ENCODE measurements at regions not wholly inside any gene's neighbourhood (a gene's known extent, or its start where the extent isn't known, plus 50 kb on each side); places are given as distances from the start of the nearest gene placed in this dataset.

DNA sequence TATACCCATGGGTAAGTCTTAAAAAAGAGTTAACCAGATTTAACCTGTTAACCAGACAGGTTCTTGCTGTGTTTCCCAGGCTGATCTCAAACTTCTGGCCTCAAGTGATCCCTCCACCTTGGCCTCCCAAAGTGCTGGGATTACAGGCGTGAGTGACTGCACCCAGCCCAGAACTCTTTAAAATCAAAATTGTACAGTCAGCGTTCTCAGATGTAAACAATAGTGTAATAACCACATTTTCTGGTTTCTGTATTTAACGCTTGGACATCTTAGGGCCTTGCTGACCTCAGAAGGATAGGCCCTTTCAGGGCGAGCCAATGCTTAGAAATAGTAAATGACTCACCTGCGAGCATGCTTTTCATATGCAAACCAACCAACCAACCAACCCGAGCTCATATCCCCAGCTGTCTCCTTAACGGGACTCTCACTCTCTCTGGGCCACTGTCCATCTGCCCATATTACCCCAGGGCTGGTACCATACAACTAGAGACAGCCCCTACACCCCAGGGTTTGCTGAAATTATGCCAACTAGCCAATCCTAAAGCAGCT lies 415.0 kb upstream of the XYLT1 start:
- no peak for DNase-seq (ENCODE audit: extremely low read depth, low read depth, low spot score)

- no peak for DNase-seq (ENCODE audit: extremely low read depth, low read depth, low spot score)
Observed at GRCh38 chr16:17877821-17878360, 407.1 kb upstream of the XYLT1 start.

GRCh38 chr16:17866996-17867395 lies 396.2 kb upstream of the XYLT1 start:
- DNase-seq (ENCODE audit: extremely low read depth, low read depth, low spot score) = no peak

DNA sequence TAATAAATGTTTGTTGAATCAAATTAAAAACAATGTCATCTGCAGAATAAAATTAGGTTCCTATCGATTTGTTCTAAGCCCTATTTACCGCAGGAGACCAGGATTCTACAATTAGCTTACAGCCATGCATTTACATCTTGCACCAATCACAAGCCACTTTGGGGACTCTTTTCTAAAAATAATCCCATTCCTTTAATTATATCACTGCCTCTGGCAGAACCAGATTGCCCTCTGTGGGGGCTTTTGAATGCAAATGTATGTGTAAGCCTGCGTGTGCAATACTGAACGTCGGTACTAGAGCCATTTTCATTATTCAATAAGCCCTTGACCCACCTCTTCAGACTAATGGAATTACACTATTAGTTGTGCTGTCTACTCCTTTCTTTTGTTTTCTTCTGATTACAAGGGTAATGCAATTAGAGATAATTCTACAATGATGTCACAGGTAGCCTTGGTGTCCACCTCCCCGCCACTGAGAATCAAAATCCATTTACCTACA lies 391.3 kb upstream of the XYLT1 start:
- DNase-seq (ENCODE audit: extremely low read depth, low read depth, low spot score) = no peak

DNA sequence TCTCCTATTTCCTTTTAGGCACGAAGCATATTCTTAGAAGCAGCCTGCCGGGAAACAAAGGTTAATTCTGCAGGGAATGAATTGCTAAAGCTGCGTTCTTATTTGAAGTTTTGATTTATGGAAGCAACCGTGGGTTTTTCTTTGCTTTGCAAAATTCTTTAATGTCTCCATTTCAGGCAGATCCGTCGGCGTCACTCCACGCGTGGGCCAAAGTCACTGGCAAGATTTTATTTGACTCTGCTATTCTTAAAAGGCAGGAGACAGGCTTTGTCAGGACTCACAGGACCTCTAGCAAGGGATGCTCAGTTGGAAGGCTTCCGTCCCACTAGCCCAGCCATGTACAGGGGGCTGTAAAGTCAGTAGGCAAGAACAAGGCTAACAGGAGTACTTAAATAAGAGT lies 387.3 kb upstream of the XYLT1 start:
- no peak for DNase-seq (ENCODE audit: extremely low read depth, low read depth, low spot score)

GRCh38 chr16:17853958-17854357 lies 383.2 kb upstream of the XYLT1 start:
- DNase-seq (ENCODE audit: extremely low read depth, low read depth, low spot score) = no peak

GRCh38 chr16:17852977-17853702 lies 382.4 kb upstream of the XYLT1 start:
- no peak for DNase-seq (ENCODE audit: extremely low read depth, low read depth, low spot score)

GRCh38 chr16:17850581-17851250 lies 380.0 kb upstream of the XYLT1 start:
- DNase-seq (ENCODE audit: extremely low read depth, low read depth, low spot score) = no peak

DNA sequence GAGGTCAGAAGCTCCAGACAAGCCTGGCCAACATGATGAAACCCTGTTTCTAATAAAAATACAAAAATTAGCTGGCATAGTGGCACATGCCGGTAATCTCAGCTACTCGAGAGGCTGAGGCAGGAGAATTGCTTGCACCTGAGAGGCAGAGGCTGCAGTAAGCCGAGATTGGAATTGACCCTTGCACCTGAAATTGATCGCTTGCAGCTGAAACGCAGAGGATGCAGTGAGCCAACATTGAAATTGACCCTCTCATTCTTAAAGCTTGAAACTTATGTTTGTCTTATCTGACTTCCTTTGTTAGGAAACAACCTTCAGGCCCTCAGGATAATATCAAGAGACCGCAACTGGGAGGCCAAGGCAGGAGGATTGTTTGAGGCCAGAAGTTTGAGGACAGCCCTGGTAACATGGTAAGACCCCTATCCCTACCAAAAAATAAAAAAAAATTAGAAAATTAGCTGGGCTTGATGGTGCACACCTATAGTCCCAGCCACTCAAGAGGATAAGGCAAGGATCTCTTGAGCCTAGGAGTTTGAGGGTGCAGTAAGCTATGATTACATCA lies 376.6 kb upstream of the XYLT1 start:
- no peak for DNase-seq (ENCODE audit: extremely low read depth, low read depth, low spot score)

- no peak for DNase-seq (ENCODE audit: extremely low read depth, low read depth, low spot score)
Observed at GRCh38 chr16:17846030-17846429, 375.3 kb upstream of the XYLT1 start.

- DNase-seq (ENCODE audit: extremely low read depth, low read depth, low spot score) = no peak
Observed at GRCh38 chr16:17845031-17845430, 374.3 kb upstream of the XYLT1 start.

DNA sequence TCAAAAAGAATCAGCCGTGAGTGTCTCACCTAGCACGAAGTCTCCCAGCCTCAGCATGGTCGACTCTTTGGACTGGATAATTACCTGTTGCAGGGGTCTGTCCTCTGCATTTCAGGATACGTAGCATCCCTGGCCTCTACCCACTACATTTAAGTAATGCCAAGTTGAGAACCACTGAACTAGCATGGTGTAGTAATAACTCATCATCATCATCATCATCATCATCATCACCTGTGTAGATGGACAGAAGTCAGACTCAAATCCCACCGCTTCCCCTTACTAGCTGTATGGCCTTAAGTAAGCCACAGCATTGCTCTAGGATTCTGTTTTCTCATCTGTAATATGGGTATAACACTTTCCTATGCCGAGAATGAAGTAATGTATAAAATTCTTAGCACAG lies 373.1 kb upstream of the XYLT1 start:
- DNase-seq (ENCODE audit: extremely low read depth, low read depth, low spot score) = no peak

DNA sequence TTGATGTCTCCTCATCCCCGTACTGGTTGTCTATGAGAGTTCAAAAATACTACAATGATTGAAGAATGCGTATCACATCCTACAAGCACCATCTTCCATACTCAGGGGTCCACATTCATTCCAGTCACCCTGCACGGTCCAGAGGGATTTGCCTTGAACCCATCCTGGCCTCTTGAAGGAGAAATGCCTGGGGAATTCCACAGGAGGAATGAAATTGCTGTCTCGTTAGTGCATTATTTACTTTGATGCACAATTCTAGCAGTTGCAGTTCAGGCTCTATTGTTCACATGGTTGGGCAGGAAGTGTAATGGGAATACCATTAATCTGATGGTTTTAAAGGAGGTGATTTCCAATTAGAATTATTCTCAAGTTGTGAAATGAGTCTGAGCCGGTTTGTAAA lies 369.1 kb upstream of the XYLT1 start:
- DNase-seq (ENCODE audit: extremely low read depth, low read depth, low spot score) = no peak

- DNase-seq (ENCODE audit: extremely low read depth, low read depth, low spot score) = no peak
Observed at GRCh38 chr16:17839272-17839671, 368.5 kb upstream of the XYLT1 start.

- DNase-seq (ENCODE audit: extremely low read depth, low read depth, low spot score) = no peak
Observed at GRCh38 chr16:17836868-17837602, 366.3 kb upstream of the XYLT1 start.

DNA sequence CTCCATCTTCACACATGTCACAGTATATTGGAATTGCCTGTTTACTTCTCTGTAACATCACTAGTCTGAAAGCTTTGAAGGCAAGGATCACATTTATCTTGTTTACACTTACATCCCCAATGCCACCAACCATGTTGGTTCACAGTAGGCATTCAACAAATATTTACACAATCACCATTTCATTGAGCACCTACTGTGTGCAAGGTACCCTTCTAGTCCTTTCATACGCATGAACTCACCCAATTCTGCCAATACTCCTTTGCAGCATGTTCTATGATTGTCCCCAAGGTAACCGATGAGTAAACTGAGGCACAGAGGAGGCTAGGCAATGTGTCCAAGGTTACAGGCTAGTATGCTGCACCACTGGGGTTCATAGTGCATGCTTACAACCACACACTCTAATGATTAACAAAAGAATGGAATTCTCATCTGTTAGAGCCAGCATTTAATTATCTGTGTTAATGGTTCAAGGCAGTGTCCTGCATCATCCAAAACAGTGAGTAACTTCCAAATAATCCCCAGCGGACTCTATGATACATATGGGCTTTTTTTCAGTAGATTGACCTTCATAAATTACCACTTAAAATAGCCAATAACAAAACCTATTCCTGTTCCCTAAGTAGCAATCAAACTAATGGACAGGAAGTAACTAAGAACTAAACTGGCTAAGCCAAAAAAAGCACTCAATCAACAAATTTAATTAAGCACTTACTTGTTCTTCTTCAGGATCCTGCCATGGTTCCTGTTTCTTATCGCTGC lies 364.5 kb upstream of the XYLT1 start:
- no peak for DNase-seq (ENCODE audit: extremely low read depth, low read depth, low spot score)

- no peak for DNase-seq (ENCODE audit: extremely low read depth, low read depth, low spot score)
Observed at GRCh38 chr16:17832738-17833137, 362.0 kb upstream of the XYLT1 start.

GRCh38 chr16:17831330-17831729 lies 360.6 kb upstream of the XYLT1 start:
- DNase-seq (ENCODE audit: extremely low read depth, low read depth, low spot score) = no peak

GRCh38 chr16:17830651-17831050 lies 359.9 kb upstream of the XYLT1 start:
- DNase-seq (ENCODE audit: extremely low read depth, low read depth, low spot score) = no peak

DNA sequence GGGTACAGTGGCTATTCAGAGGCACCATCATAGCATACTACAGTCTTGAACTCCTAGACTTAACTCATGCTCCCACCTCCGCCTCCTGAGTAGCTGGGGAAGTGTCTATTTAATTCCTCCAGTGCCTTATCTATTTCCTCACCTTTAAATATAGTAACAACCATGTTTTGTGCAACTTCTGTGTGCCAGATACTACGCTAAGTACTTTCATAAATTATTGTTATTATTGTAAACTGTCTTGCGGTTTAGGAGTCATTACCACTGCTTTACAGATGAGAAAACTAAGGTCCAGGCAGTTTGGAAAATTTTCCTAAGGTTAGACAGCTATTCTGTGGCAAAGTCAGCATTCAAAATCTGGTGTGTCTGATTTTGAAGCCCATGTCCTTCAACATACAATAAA lies 359.1 kb upstream of the XYLT1 start:
- no peak for DNase-seq (ENCODE audit: extremely low read depth, low read depth, low spot score)

Data from glomerular endothelial cell (primary cell).